Stimulated activated CD8-positive, alpha-beta memory T cell treated with anti-CD3 and anti-CD28 coated beads, Interleukin-2, amount 100 ng/mL, for 48 hours (primary cell): ENCODE measurements at regions not wholly inside any gene's neighbourhood (a gene's known extent, or its start where the extent isn't known, plus 50 kb on each side); places are given as distances from the start of the nearest gene placed in this dataset.
"Not testable (repeated sequence)": the region's sequence is repeated elsewhere in the genome, so short reads cannot be mapped to it uniquely, and the experiment has no call there.

Source experiments
- DNase-seq, 2 donors: peaks; one replicate each; pipeline ENCODE4 v3.0.0-alpha.2; 2020; ENCODE audit warnings: low read depth in 2 of 2

DNA sequence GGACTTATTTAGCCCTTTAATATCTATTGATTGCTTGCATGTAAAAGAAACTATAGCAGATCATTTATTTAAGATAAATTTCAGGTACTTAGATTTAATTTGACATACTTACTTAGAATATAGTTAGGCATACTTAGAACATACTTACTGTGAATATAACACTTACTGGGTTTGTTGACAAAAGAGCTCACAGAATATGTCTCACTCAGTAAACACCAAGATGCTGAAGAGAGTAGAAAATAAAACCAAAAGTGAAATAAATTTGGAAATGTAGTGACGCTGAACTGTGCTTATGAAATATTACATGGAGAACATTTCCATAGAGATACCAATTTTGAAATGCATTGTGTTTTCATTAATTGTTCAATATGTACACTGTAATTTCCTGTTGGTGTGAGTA is 615.4 kb upstream of the MAN1A1 start:
- no peak for DNase-seq

DNA sequence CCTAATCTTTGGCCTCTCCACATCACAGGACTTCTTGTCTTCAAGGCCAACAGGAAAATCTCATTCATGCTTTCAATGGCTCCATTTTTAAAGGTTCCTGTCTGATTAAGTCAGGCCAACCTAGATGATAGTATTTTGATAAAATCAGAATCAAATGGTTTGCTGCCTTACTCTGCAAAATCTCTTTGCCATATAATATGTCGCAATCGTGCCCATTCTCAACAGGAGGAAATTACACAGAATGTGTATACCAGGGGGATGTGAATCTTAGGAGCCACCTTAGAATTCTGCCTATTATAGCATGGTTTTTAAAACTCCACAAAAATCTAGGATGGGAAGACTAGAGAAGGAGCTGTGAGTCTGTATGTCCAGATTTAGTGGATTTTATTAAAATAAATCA is 612.9 kb upstream of the MAN1A1 start:
- no peak for DNase-seq

DNA sequence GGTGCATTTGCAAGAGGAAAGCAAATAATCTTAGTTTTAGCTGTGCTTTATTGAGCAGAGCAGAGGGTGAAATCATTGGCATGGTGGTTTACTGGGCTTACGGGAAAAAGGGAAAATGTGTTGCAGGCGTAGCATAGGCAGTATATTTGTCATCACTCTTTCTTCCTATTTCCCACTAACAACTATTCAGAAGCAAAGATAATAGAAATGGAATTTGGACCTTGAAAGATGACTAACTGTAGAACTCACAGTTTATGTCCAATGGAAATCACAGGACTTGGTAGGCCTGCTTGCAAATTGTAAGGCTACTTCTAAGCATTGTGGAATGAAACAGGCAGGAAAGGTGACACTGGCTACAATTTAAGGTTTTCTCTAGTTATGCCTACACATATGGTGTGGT is 611.9 kb upstream of the MAN1A1 start:
- no peak for DNase-seq

DNA sequence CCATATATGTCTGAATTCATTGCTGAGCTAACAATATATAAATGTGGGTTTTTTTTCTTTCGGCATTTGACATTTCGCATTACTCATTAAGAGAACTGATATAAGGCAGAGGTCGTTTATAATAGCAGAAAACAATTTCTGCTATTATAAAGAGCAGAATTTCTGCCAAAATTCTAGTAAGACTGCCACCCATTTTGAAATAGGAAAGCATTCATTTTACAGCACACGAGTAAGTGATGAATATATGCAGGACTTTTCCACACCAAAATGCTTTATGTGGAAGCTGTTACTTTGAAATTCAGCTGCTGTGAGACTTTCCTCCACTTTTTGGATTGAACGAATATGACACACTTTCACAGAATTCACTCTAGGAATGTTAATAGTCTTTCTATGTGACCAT is 610.9 kb upstream of the MAN1A1 start:
- no peak for DNase-seq

DNA sequence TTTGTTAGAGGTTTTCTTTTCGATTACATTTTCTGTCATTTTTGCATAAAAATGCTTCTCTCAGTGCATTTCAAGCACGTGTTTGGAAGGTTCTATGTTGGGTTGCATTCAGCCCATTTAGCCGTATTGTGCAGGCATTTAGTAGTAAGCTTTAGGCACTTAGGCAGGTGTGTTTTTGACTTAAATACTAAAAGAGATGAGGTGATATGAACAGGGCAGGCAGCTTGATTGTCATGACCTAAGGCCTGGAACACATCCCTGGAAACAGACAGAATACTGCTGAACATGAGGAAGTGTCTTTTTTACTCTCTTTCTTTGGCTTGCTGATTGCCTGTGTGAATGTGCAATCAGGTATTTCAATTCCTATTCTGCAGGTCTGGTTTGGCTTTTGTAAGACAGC is 610.5 kb upstream of the MAN1A1 start:
- DNase-seq = no peak

DNA sequence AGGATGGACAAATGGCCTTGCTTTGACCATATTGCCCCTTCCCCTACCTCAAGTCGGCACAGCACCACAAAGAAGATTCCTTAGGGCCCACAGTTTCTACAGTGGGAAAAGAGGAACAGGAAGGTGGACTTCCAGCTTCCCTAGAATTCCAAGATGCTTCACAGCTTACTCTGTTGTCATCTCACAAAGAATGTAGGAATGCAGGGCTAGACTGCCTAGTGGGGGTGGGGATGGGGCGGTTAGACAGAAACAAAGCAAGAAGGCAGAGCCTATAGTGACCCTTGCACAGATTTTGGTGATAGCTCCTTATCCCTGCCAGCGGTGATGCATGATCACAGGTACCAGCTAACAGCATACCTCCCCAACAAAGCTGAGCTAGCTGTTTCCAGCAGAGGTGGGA is 607.6 kb upstream of the MAN1A1 start:
- DNase-seq = no peak

DNA sequence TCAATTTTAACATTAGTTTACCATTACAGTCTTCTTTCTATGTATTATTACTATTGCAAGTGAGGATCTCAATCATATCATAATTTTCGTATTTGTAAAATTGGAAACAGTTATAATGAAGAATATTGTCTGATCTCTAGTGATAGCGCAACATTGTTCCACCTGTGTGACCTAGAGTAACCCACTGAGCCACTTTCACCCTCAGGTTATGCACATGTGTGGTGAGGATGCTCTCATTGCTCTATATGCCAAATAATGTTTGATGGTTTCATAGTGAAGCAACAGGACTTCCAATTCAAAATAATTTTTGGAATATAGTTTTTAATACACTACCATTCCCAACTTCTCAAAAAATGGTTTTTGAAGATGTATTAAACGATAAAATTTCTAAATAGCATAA is 603.1 kb upstream of the MAN1A1 start:
- DNase-seq = no peak

DNA sequence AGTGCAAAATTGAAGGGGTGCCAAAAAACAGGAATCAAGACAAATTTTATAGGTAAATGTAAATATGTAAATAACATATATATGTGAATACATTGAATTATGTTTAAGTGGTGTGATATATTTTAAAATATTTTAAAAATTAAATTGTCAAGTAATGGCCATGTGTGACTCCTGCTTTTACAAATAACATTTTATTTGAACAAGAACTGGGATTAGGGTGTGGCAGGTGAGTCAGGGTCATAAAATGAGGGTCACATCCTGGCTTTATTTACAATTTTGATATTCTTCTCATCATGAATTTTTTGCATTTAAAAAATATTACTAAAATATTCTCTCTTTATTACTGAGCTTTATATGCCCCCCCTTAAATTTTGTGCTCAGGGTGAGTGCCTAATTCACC is 601.1 kb upstream of the MAN1A1 start:
- DNase-seq = no peak

DNA sequence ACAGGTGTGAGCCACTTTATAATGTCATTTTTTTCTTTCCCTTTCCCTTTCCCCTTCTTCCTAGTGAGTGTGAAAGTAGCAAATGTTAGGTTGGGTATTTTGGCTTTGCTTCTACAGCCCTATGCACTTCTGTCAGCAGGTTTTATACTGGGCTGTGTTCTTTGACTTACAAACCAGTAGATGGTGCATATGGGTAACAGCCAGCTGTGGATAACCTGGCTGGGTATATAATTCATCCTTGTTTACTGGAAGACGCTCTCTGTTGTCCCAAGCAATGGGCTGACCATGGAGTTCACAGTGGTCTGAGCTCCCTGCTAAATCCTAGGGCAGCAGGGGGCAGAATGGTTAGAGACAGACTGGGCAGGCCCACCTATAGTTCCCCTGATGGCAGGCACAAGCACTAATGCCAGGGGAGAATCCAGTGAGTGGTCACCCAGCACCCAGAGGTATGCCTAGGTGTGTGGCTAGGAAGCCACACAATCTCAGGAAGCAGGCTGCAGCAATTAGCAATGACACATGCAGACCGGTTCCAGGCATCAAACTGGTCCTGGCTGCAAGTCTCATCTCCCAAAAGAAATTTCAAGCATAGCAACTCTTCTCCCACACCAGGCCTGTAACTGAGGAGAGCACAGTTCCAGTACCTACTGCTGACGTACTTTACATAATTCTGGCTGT is 592.7 kb upstream of the MAN1A1 start:
- no peak for DNase-seq

DNA sequence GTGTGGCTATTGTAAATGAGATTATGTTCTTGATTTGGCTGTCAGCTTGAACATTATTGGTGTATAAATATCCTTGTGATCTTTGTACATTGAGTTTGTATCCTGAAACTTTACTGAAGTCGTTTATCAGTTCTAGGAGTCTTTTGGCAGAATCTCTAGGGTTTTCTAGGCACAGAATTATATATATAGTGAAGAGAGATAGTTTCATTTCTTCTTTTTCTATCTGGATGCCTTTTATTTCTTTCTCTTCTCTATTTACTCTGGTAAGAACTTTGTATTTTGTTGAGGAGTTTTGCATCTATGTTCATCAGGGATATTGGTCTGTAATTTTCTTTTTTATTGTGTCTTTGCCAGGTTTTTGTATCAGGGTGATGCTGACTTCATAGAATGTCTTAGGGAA is 589.2 kb upstream of the MAN1A1 start:
- DNase-seq = no peak

DNA sequence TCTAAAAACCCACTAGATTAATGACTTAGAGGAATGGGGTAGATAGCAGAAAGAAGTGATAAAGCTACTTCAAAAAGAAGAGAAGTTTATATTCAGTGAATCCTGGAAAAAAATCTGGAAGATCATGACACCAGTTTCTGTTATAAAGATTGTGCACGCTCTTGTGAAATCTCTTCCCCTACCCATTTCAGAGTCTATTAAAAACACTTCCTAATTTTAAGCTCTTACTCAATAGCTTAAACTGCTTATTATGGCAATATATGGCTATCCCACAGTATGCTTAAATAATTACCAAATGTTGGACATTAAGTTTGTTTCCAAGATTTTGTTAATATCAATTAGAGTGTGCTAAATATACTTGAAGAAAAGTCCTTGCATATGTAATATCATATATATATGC is 585.3 kb upstream of the MAN1A1 start:
- DNase-seq = no peak

DNA sequence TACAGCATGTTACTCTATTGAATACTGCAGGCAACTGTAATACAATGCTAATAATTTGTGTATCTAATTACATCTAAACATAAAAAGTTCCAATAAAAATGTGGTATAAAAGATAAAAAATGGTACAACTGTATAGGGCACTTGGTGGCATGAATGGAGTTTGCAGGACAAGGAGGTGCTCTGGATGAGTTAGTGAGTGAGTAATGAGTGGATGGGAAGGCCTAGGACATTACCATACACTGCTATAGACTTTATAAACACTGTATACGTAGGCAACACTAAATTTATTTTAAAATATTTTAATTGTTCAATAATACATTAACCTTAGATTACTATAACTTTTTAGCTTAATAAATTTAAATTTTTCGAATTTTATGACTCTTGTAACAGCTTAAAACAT is 579.6 kb upstream of the MAN1A1 start:
- no peak for DNase-seq

DNA sequence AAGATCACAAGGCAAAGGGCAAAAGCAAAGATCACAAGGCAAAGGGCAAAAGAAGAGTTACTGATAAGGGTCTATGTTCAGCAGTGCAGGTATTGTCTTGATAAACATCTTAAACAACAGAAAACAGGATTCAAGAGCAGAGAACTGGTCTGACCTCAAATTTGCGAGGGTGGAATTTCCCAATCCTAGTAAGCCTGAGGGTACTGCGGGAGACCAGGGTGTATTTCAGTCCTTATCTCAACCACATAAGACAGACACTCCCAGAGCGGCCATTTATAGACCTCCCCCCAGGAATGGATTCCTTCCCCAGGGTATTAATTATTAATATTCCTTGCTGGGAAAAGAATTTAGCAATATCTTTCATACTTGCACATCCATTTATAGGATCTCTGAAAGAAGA is 575.3 kb upstream of the MAN1A1 start:
- DNase-seq = not testable (repeated sequence)

DNA sequence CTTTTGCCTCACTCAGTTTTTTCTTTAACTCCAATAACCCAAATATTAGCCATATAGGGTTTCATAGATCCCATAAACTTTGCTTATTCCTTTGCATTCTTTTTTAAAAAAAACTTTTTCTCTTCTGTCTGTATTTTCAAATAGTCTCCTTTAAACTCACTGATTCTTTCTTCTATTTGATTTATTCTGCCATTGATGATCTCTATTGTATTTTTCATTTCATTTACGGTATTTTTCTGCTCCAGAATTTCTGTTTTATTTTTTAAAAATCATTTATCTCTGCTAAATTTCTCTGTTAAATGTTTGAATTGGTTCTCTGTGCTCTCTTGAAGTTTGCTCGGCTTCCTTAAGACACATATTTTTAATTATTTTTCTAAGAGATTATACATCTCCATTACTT is 573.3 kb upstream of the MAN1A1 start:
- no peak for DNase-seq

DNA sequence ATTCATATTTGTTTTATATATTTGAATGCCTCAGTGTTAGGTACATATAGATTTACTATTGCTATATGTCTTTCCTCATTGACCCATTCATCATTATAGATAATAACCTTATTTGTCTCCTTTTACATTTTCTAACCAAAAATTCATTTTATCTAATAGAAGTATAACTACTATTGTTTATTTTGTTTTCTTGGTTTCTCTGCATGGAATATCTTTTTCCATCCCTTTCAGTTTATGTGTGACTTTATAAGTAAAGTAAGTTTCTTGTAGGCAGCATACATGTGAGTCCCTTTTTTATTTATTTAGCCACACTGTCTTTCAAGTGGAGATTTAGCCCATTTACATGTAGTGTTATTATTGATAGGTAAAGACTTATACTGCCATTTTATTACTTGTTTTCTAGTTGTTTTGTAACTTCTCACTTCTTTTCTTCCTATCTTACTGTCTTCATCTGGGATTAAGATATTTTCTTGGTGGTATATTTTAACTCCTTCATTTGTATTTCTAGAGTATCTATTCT is 572.0 kb upstream of the MAN1A1 start:
- DNase-seq = no peak

DNA sequence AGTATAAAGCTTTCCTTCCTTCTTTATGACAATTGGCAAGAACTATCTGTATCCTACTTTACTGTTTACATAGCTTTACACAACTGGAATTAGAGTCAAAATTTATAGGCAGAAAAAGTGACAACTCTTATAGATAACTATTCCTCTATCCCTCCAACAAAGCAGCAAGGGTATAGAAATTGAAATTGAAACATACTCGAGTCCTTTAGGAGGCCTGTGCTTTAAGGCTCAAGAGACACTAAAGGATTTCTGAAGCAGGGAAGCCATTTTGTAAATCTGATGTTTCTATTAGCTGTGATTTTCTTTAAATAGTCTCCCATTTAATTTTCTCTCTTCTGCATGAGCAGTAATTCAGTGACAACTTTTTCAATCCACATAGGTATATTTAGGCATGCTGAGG is 567.6 kb upstream of the MAN1A1 start:
- no peak for DNase-seq

DNA sequence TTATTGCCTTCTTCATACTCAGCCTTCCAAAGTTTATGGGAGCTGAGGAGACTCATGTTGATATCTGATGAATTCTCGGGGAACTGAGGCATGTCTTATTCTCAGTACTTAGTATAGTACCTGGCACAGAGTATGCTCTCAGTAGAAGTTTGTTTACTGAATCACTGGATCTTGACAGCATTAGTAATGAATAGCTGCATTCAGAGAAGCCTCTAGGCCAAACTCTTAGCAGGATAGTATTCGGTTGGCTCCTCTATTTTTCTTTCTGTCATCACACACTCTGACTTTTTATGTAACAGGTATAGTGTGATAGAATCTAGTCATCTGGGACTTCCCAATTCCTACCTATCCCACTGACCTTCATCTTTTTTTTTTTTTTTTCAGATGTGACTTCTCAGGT is 566.4 kb upstream of the MAN1A1 start:
- no peak for DNase-seq

DNA sequence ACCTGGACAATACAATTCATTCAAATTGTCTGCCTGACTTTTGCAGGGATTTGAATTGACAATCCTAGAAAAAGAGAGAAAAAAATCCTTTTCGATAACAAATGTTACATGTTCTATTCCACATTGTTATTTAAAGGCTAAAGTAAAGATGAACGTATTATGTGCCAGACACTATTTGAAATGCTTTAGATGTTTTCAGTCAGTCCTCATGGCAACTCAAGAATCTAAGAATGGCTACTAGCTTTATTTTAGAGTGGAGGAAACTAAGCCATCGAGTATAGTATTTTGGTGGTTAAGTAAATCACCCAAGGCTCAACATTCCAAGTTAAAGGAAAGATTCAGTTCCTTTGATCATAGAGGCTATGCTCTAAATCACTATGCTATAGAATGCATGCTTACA is 558.6 kb upstream of the MAN1A1 start:
- DNase-seq = no peak

DNA sequence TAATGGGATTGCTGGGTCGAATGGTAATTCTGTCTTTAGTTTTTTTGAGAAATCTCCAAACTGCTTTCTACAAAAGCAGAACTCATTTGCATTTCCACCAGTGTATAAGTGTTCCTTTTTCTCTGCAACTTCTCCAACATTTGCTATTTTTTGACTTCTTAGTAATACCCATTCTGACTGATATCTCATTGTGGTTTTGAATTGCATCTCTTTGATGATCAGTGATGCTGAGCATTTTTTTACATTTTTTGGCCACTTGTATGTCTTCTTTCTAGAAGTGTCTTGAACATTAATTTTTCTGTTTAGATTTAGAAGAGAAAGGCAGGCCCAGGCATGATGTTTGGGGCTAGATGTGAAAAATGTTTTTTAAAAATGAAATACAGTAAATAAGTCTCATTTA is 553.1 kb upstream of the MAN1A1 start:
- DNase-seq = no peak

DNA sequence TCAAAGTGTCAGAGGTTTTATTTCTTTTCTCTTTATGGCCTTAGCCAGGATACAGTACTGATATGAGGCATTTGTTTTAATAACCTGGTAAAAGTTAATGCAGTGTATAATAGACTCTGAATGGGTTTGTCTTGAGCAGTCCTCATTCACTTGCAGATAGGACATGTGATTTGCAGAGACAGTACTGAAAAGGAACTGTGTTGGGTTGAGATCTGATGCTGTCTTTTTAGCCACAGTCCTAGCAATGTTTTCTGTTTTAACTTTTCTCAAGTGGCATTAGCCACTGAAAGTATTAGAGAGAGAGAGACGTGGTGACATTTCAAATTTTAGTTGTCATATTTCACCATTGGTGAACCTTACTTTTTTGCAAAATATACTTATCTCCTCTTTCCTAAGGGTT is 547.2 kb upstream of the MAN1A1 start:
- no peak for DNase-seq

DNA sequence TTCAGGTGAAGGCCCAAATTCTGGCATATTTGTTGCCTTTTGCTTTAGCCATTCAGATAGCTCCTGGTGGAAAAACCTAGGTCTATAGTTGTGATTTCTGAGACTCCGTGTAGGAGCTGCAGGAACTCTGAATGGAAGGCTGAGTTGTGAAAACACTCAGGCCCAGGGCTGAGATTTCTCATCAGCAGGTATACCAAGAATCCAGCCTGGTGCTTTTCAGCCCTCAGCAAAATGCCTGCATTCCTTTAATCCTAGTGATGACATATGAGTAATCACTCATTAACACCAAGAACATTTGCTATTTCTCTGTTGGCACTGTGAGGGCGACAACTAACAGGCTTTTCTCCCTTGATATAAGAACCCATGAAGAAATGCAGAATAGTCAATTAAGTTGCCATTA is 546.1 kb upstream of the MAN1A1 start:
- no peak for DNase-seq

DNA sequence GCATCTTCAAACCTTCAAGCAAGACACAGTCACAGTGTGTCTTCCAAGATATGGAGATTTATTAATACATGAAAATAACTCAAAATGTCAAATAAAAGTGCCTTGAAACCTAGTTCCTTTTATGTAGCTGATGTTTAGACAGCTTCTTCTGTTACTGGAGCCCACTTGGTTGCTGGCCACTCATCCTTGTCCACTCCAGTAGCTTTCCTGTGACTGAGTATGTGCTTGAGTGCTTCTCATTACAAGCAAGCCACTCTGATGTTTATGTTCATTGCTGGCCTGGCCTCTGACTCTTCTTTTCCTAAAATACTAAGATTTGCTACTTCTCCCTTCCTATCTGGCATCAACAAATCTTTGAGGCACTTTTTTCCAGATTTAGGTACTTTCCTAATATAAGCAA is 545.2 kb upstream of the MAN1A1 start:
- DNase-seq = no peak

DNA sequence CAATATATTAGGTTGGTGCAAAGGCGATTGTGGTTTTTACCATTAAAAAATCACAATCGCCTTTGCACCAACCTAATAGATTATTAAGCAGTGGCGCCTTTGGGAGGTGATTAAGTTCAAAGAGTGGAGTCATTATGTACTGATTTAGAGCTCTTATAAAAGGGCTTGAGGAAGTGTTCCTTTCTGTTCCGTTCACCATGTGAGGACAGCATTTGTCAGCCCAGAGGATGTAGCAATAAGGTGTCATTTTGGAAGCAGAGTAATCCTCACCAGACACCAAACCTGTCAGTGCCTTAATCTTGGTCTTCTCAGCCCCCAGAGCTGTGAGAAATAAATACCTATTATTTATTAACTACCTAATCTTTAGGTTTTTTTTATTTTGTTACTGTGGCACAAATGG is 542.1 kb upstream of the MAN1A1 start:
- no peak for DNase-seq

DNA sequence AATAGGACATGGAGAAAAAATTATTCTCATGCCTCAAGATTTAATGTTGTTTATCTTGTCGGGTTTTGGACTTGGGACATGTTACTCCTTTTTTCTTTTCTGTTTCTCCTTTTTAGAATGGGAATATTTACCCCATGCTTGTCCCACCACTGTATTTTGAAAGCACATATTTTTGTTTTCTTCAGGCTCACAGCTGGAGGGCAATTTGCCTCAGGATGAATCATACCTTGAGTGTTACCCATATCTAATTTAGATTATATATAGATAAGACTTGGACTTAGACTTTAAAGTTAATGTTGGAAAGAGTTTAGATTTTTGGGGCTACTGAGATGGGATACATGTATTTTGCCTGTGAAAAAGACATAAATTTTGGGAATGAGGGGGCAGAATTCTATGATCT is 541.6 kb upstream of the MAN1A1 start:
- DNase-seq = no peak
